Large intestine (tissue), 3 donors: ENCODE measurements at regions not wholly inside any gene's neighbourhood (a gene's known extent, or its start where the extent isn't known, plus 50 kb on each side); places are given as distances from the start of the nearest gene placed in this dataset.
"Not testable (repeated sequence)": the region's sequence is repeated elsewhere in the genome, so short reads cannot be mapped to it uniquely, and the experiment has no call there.

Experiments
- DNase-seq, 2 donors: peaks; one replicate each; pipeline versions ENCODE4 v3.0.0 to v3.0.0-alpha.2; 2013
- H3K27ac ChIP-seq: one replicate; pipeline ENCODE4 v1.5.1; 2013; ENCODE audit warnings: low read length
- H3K27me3 ChIP-seq: 2 replicates; pipeline ENCODE4 v1.6.1; 2013; ENCODE audit warnings: low read length; ENCODE audit not compliant: control insufficient read depth, insufficient read depth
- H3K36me3 ChIP-seq: 2 replicates; pipeline ENCODE4 v1.6.1; 2013; ENCODE audit warnings: low read length; ENCODE audit not compliant: control insufficient read depth, insufficient read depth
- H3K4me1 ChIP-seq: one replicate; pipeline ENCODE4 v1.6.1; 2013; ENCODE audit warnings: low read length; ENCODE audit not compliant: control insufficient read depth, insufficient read depth
- H3K4me3 ChIP-seq: one replicate; pipeline ENCODE4 v1.5.1; 2013; ENCODE audit warnings: low read length
- H3K9me3 ChIP-seq: one replicate; pipeline ENCODE4 v1.6.1; 2013; ENCODE audit warnings: mild to moderate bottlenecking, low read depth, low read length, moderate library complexity; ENCODE audit not compliant: control insufficient read depth
- WGBS: methylation state at CpG from one replicate; pipeline ENCODE4 v1.1.5; 2013; ENCODE audit warnings: low lambda C conversion rate; ENCODE audit not compliant: insufficient coverage; 5-methylcytosine and 5-hydroxymethylcytosine counted together

GRCh38 chr9:103226647-103227013 is 231.5 kb downstream of the CYLC2 start:
- H3K4me1 ChIP-seq, result no peaks in the 10 kb centered on the region
- no peak for DNase-seq
- no peak overlapping the region for H3K27ac ChIP-seq
- no peak overlapping the region for H3K4me3 ChIP-seq
- peaks cover 3% of the 10 kb centered on the region for H3K9me3 ChIP-seq
- H3K27me3 ChIP-seq, result no peaks in the 10 kb centered on the region
- 86% methylated on average over 1 of the region's 1 CpG for WGBS
- H3K36me3 ChIP-seq, result no peaks in the 10 kb centered on the region

GRCh38 chr9:103237571-103238109 is 242.5 kb downstream of the CYLC2 start:
- WGBS, result no CpG with 5 or more reads among the region's 24 CpGs
- H3K4me3 ChIP-seq, H3K27me3 ChIP-seq, DNase-seq, H3K9me3 ChIP-seq, H3K4me1 ChIP-seq, H3K36me3 ChIP-seq, H3K27ac ChIP-seq: not testable (repeated sequence)

DNA sequence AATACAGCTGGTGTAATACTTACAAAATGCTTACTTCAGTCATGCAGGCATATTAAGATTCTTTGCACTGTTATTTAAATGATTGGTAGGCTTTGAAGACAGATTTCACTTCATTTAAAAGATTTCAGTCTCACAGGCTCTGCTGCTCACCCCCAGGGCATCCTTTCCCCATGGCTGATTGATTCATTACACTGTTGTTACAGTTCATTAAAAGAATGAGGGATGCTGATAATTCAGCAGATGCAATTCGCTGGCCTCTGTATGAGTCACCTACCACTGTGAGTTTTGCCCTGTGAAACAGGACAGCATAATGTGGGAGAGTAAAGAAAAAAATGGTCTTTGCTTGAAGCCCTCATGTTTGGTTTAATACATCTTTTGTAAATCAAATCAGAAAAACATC is 246.9 kb downstream of the CYLC2 start:
- DNase-seq, result no peak
- WGBS, result no CpG with 5 or more reads among the region's 1 CpG
- H3K4me1 ChIP-seq, result no peaks in the 10 kb centered on the region

GRCh38 chr9:103242486-103242885 is 247.4 kb downstream of the CYLC2 start:
- Histone ChIP-seq H3K36me3 (no peaks in the 10 kb centered on the region), H3K27ac (no peak overlapping the region), H3K27me3 (no peaks in the 10 kb centered on the region), H3K4me3 (no peak overlapping the region), H3K9me3 (no peaks in the 10 kb centered on the region), H3K4me1 (no peaks in the 10 kb centered on the region)
- WGBS, result no CpG with 5 or more reads among the region's 2 CpGs
- no peak for DNase-seq

More for the DNA sequence above, 246.9 kb downstream of the CYLC2 start:
- Histone ChIP-seq H3K27ac (no peak overlapping the region), H3K36me3 (no peaks in the 10 kb centered on the region), H3K27me3 (no peaks in the 10 kb centered on the region), H3K4me3 (no peak overlapping the region), H3K9me3 (no peaks in the 10 kb centered on the region)

DNA sequence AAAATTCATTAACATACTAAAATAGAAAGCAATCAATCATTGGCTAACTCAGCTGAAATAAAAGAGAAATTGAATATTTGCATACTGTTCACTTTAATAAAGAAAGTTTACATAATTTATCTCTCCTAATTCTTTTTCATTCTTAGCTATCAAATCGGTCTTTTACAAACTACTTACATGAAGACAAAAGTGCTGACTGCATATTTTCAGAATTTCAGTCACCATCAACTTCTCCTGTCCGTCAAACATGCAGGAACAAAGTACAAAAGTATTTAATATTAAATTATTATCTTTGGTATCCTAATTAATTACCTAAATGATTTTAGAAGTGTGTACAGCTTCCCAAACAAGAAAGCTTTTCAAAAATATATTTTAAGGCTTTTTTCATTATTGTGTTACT is 248.4 kb downstream of the CYLC2 start:
- DNase-seq, result no peak
- no peak overlapping the region for H3K27ac ChIP-seq
- H3K4me3 ChIP-seq, result no peak overlapping the region
- no peaks in the 10 kb centered on the region for H3K27me3 ChIP-seq
- H3K36me3 ChIP-seq, result no peaks in the 10 kb centered on the region
- no peaks in the 10 kb centered on the region for H3K9me3 ChIP-seq
- 83% methylated on average over 1 of the region's 2 CpGs for WGBS
- no peaks in the 10 kb centered on the region for H3K4me1 ChIP-seq

DNA sequence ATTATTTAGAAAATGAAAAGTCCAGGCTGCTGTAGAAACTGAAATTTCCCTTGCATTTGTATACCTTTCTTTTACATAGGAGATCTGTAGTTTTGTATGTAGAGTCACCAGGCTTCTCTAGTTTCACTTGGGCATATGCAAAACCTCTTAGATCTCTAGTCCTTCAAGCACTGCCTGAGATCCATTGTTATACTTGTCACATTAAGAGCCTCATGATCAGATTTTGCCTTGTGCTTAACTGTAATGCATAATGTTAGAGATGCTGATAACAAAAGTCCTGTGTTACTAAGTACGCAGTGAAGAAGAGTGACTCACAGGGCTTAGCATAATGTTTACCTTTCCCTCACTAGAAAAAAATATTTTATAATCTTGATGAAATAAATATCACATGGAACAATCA is 250.2 kb downstream of the CYLC2 start:
- Histone ChIP-seq H3K36me3 (no peaks in the 10 kb centered on the region), H3K9me3 (no peaks in the 10 kb centered on the region), H3K27me3 (no peaks in the 10 kb centered on the region), H3K27ac (no peak overlapping the region), H3K4me3 (no peak overlapping the region), H3K4me1 (no peaks in the 10 kb centered on the region)
- 14% methylated on average over 1 of the region's 1 CpG for WGBS
- DNase-seq, result no peak

GRCh38 chr9:103261951-103262350 is 266.8 kb downstream of the CYLC2 start:
- H3K4me3 ChIP-seq, result no peak overlapping the region
- DNase-seq, result no peak
- WGBS, result 67% methylated on average over 1 of the region's 2 CpGs
- H3K9me3 ChIP-seq, result no peaks in the 10 kb centered on the region
- H3K27me3 ChIP-seq, result no peaks in the 10 kb centered on the region
- no peaks in the 10 kb centered on the region for H3K36me3 ChIP-seq
- no peak overlapping the region for H3K27ac ChIP-seq
- H3K4me1 ChIP-seq, result no peaks in the 10 kb centered on the region

DNA sequence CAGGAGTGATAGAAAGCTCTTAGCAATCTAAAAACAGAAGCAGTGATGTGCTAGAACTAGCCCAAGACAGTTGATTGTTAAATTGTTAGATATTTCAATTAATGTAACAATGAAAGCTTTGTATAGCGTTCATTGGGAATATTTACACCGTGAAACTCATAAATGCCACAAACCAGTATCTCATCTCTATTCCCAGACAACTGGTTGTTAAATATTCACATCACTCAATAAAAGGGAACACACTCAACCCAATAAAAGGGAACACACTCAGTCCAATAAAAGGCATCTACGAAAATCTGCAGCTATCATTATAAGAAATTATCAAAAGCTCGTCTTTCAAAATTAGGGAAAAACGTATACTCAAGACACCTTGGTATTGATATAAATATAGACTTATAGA is 270.9 kb downstream of the CYLC2 start:
- DNase-seq, result no peak
- H3K36me3 ChIP-seq, result no peaks in the 10 kb centered on the region
- no peaks in the 10 kb centered on the region for H3K9me3 ChIP-seq
- no peaks in the 10 kb centered on the region for H3K4me1 ChIP-seq
- no peak overlapping the region for H3K27ac ChIP-seq
- no peaks in the 10 kb centered on the region for H3K27me3 ChIP-seq
- WGBS, result no CpG with 5 or more reads among the region's 5 CpGs
- H3K4me3 ChIP-seq, result no peak overlapping the region

- no peaks in the 10 kb centered on the region for H3K4me1 ChIP-seq
- WGBS, result no CpG with 5 or more reads among the region's 4 CpGs
- no peak overlapping the region for H3K27ac ChIP-seq
- no peaks in the 10 kb centered on the region for H3K36me3 ChIP-seq
- no peaks in the 10 kb centered on the region for H3K9me3 ChIP-seq
- no peak for DNase-seq
- H3K4me3 ChIP-seq, result no peak overlapping the region
- H3K27me3 ChIP-seq, result no peaks in the 10 kb centered on the region
These were observed 282.1 kb downstream of the CYLC2 start for GRCh38 chr9:103277240-103277639.

- H3K9me3 ChIP-seq, result no peaks in the 10 kb centered on the region
These were observed 286.0 kb downstream of the CYLC2 start for GRCh38 chr9:103281126-103281525.

GRCh38 chr9:103287361-103287760 is 292.2 kb downstream of the CYLC2 start:
- Histone ChIP-seq H3K27me3 (no peaks in the 10 kb centered on the region), H3K4me3 (no peak overlapping the region), H3K4me1 (no peaks in the 10 kb centered on the region), H3K36me3 (no peaks in the 10 kb centered on the region), H3K9me3 (no peaks in the 10 kb centered on the region), H3K27ac (no peak overlapping the region)
- no CpG with 5 or more reads among the region's 6 CpGs for WGBS
- no peak for DNase-seq

More at GRCh38 chr9:103281126-103281525, 286.0 kb downstream of the CYLC2 start:
- H3K4me3 ChIP-seq, result no peak overlapping the region
- DNase-seq, result no peak
- H3K36me3 ChIP-seq, result no peaks in the 10 kb centered on the region
- WGBS, result 17% methylated on average over 1 of the region's 2 CpGs
- H3K27me3 ChIP-seq, result no peaks in the 10 kb centered on the region
- no peaks in the 10 kb centered on the region for H3K4me1 ChIP-seq
- H3K27ac ChIP-seq, result no peak overlapping the region
